ENCODE measurements at regions not wholly inside any gene's neighbourhood (a gene's known extent, or its start where the extent isn't known, plus 50 kb on each side); places are given as distances from the start of the nearest gene placed in this dataset.

DNA sequence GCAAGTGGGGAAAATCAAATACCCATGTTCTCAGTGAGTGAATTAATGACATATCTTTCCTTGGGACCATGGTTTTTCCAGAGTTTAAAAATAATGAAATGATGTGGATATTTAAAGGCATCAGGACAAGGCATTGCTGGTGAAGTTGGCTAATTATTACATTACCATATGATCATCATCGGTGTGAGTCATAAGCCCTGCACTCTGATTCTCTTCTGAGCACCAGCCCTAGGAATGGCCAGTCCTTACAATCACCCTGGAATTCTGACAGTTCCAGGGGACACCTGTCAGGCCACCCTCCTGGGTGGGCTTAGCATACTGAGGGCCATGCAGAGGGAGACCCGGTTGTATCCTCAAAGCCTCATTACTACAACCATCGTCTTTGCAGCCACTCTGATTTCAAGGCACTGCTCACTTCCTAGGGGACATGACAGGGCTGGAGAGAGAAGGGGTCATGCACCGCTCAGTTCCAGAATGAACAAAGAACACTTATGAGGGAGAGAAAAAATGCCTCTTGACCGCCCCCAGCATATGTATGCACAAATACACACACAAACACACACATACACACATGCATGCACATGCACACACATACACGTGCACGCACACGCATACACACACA is 365.0 kb downstream of the MIAT start:
- TF ChIP-seq, protein P1, sequence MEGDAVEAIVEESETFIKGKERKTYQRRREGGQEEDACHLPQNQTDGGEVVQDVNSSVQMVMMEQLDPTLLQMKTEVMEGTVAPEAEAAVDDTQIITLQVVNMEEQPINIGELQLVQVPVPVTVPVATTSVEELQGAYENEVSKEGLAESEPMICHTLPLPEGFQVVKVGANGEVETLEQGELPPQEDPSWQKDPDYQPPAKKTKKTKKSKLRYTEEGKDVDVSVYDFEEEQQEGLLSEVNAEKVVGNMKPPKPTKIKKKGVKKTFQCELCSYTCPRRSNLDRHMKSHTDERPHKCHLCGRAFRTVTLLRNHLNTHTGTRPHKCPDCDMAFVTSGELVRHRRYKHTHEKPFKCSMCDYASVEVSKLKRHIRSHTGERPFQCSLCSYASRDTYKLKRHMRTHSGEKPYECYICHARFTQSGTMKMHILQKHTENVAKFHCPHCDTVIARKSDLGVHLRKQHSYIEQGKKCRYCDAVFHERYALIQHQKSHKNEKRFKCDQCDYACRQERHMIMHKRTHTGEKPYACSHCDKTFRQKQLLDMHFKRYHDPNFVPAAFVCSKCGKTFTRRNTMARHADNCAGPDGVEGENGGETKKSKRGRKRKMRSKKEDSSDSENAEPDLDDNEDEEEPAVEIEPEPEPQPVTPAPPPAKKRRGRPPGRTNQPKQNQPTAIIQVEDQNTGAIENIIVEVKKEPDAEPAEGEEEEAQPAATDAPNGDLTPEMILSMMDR (IDR thresholded peaks at IDR 0.05) = no peak
- TF ChIP-seq POLR2AphosphoS5 (IDR thresholded peaks at IDR 0.05) (no peak), POLR2A (IDR thresholded peaks at IDR 0.05) (no peak)

Data from prostate gland (tissue), 2 donors.